Ascending aorta (tissue), 2 donors: ENCODE measurements at regions not wholly inside any gene's neighbourhood (a gene's known extent, or its start where the extent isn't known, plus 50 kb on each side); places are given as distances from the start of the nearest gene placed in this dataset.
"Not testable (repeated sequence)": the region's sequence is repeated elsewhere in the genome, so short reads cannot be mapped to it uniquely, and the experiment has no call there.

ENCODE experiments used
- DNase-seq, 2 donors: peaks; one replicate each; pipeline ENCODE4 v3.0.0-alpha.2; 2019; ENCODE audit warnings: low spot score in 2 of 2
- H3K27ac ChIP-seq, 2 donors: fragments of 200-600 bp; sonication (generic); one replicate each; pipeline ENCODE4 v1.5.1; 2016 to 2017; ENCODE audit warnings: mild to moderate bottlenecking in 1 of 2
- H3K27me3 ChIP-seq: fragments of 200-600 bp; sonication (generic); one replicate; pipeline ENCODE4 v1.5.1; 2017
- H3K36me3 ChIP-seq, 2 donors: fragments of 200-600 bp; sonication (generic); one replicate each; pipeline ENCODE4 v1.5.1; 2016
- H3K4me1 ChIP-seq, 2 donors: fragments of 200-600 bp; sonication (generic); one replicate each; pipeline ENCODE4 v1.5.1; 2016 to 2017; ENCODE audit warnings: mild to moderate bottlenecking in 1 of 2
- H3K4me3 ChIP-seq, 2 donors: fragments of 200-600 bp; sonication (generic); one replicate each; pipeline ENCODE4 v1.5.1; 2016 to 2017; ENCODE audit warnings: mild to moderate bottlenecking in 1 of 2
- H3K9me3 ChIP-seq, 2 donors: fragments of 200-600 bp; sonication (generic); one replicate each; pipeline ENCODE4 v1.5.1; 2016
- CTCF ChIP-seq, 3 experiments: fragments of 200-600 bp in 2 of 3; fragments of 450-650 bp in 1 of 3; sonication (generic) in 2 of 3; IDR thresholded peaks; one replicate each; pipeline ENCODE4 v1.5.1; 2016 to 2019; ENCODE audit warnings: antibody characterized with exemption in 3 of 3, mild to moderate bottlenecking in 1 of 3, moderate library complexity in 1 of 3
- intact Hi-C: fragments of 100-400 bp; cut with DNase I; formaldehyde crosslinking; loops from one replicate; pipeline ENCODE4 v1.15.1; 2023

DNA sequence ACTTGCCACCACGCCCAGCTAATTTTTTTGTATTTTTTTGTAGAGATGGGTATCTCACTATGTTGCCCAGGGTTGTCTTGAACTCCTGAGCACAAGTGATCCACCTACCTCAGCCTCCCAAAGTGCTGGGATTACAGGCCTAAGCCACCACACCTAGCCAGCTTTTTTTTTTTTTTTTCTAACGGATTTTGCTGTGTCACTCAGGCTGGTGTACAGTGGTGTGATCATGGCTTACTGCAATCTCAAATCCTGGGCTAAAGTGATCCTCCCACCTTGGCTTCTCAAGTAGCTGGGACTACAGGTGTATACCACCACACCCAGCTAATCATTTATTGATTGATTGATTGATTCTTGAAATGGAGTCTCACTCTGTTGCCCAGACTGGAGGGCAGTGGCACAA is 106.0 kb upstream of the TRIM24 start:
- Histone ChIP-seq H3K9me3 (peaks cover 0 to 9% of the 10 kb centered on the region in 2 donors), H3K27me3 (no peaks in the 10 kb centered on the region), H3K27ac (no peak overlapping the region), H3K4me3 (no peak overlapping the region), H3K4me1 (no peaks in the 10 kb centered on the region), H3K36me3 (no peaks in the 10 kb centered on the region)
- no peak for DNase-seq
- TF ChIP-seq CTCF (IDR thresholded peaks at IDR 0.05): no peak
- intact Hi-C loops: no loop called here

DNA sequence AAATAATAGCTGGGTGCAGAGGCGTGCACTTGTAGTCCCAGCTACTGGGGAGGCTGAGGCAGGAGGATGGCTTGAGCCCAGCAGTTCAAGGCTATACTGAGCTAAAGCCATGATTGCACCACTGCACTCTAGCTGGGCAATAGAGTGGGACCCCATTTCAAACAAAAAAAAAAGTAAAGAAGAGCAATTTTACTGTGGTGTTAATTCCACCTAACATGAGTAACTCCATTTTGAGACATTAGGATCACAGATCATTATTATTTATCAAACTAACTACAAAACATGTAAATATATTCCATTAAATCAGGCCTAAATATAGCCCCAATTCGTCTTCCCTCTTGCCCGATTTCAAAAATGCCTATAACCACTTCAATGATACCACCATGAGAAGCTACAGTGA is 104.8 kb upstream of the TRIM24 start:
- H3K9me3 ChIP-seq: peaks cover 0 to 9% of the 10 kb centered on the region in 2 donors
- intact Hi-C loops: no loop called here
- DNase-seq: no peak
- no peak overlapping the region for H3K27ac ChIP-seq
- no peaks in the 10 kb centered on the region for H3K4me1 ChIP-seq
- no peak for TF ChIP-seq CTCF (IDR thresholded peaks at IDR 0.05)
- H3K4me3 ChIP-seq: no peak overlapping the region
- H3K27me3 ChIP-seq: no peaks in the 10 kb centered on the region
- no peaks in the 10 kb centered on the region for H3K36me3 ChIP-seq

DNA sequence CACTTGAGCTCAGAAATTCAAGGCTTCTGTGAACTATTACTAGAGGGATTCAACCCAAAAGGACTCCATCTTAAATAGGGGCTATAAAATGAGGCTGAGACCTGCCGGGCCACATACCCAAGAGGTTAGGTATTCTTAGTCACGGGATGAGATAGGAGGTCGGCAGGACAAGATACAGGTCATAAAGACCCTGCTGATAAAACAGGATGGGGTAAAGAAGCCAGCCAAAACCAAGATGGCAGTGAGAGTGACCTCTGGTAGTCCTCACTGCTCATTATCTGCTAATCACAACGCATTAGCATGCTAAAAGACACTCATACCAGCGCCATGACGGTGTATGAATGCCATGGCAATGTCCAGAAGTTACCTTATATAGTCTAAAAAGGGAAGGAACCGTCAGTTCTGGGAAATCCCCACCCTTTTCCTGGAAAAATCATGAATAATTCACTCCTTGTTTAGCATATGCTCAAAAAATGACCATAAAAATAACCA is 101.2 kb upstream of the TRIM24 start:
- no peak for TF ChIP-seq CTCF (IDR thresholded peaks at IDR 0.05)
- H3K4me3 ChIP-seq: no peak overlapping the region
- H3K27ac ChIP-seq: no peak overlapping the region
- no peaks in the 10 kb centered on the region for H3K27me3 ChIP-seq
- intact Hi-C loops: no loop called here
- H3K9me3 ChIP-seq: no peaks in the 10 kb centered on the region
- DNase-seq: no peak
- H3K36me3 ChIP-seq: no peaks in the 10 kb centered on the region
- H3K4me1 ChIP-seq: no peaks in the 10 kb centered on the region

DNA sequence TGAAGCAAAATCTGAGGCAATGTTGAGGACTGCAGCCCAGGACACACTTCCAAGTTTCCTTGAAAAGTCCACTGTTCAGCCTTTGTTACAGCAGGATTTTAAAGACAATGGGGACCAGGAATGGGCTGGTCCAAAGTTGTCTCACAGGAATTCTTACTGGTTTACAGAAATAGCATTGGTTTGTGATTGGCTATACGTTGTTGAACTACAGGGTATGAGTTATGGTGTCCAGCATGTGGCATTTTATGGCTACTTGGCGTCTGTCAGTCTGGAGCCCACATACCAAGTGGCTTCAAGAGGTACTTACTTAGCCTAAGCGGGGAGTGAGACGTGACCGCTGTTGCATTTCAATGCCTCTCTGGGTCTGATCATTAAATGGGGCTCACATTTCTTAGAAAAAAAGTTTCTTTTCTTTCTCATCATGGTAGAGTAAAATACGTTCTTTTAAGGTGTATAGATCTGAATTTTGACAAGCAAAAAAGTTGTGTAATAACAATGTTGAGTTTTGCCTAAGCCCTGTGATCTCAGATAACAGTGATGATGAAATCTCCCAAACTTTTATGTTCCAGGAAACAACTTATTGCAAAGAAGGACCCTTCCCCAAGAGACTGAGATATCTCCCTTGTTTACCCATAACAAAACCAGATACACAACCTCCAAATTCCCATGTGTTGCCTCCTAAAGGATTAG is 100.0 kb upstream of the TRIM24 start:
- H3K27me3 ChIP-seq: no peaks in the 10 kb centered on the region
- H3K36me3 ChIP-seq: no peaks in the 10 kb centered on the region
- no peak for DNase-seq
- no peak overlapping the region for H3K27ac ChIP-seq
- no peak for TF ChIP-seq CTCF (IDR thresholded peaks at IDR 0.05)
- intact Hi-C loops: no loop called here
- H3K9me3 ChIP-seq: no peaks in the 10 kb centered on the region
- no peak overlapping the region for H3K4me3 ChIP-seq
- H3K4me1 ChIP-seq: no peaks in the 10 kb centered on the region

GRCh38 chr7:138363721-138364120 is 96.3 kb upstream of the TRIM24 start:
- DNase-seq: no peak
- Histone ChIP-seq H3K27me3 (no peaks in the 10 kb centered on the region), H3K9me3 (no peaks in the 10 kb centered on the region), H3K4me3 (no peak overlapping the region), H3K27ac (no peak overlapping the region), H3K4me1 (no peaks in the 10 kb centered on the region), H3K36me3 (no peaks in the 10 kb centered on the region)
- TF ChIP-seq CTCF (IDR thresholded peaks at IDR 0.05): no peak
- intact Hi-C loops: no loop called here

GRCh38 chr7:138366137-138366536 is 93.9 kb upstream of the TRIM24 start:
- H3K27ac ChIP-seq, H3K4me1 ChIP-seq, H3K27me3 ChIP-seq, H3K4me3 ChIP-seq, H3K9me3 ChIP-seq, intact Hi-C loops, H3K36me3 ChIP-seq, DNase-seq: not testable (repeated sequence)

DNA sequence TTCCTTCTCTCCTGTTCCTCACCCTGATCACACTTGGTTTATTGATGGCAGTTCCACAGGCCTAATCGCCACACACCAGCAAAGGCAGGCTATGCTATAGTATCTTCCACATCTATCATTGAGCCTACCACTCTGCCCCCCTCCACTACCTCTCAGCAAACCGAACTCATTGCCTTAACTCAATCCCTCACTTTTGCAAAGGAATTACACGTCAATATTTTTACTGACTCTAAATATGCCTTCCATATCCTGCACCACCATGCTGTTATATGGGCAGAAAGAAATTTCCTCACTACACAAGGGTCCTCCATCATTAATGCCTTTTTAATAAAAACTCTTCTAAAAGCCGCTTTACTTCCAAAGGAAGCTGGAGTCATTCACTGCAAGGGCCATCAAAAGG is 93.4 kb upstream of the TRIM24 start:
- H3K4me1 ChIP-seq, intact Hi-C loops, H3K9me3 ChIP-seq, DNase-seq, H3K27ac ChIP-seq, H3K36me3 ChIP-seq, H3K4me3 ChIP-seq, H3K27me3 ChIP-seq: not testable (repeated sequence)
